Activated T-helper 2 cell treated with anti-CD3 and anti-CD28 coated beads, Interferon-gamma antibody, Interleukin-2, Interleukin-4, amounts not matched to agents 10 μg/mL and 5 μg/mL and 100 μg/mL, durations not matched to agents 14 hours and 24 hours and 36 hours (primary cell): ENCODE measurements at regions not wholly inside any gene's neighbourhood (a gene's known extent, or its start where the extent isn't known, plus 50 kb on each side); places are given as distances from the start of the nearest gene placed in this dataset.
"Not testable (repeated sequence)": the region's sequence is repeated elsewhere in the genome, so short reads cannot be mapped to it uniquely, and the experiment has no call there.

Experiments used
- DNase-seq: peaks from one replicate; pipeline ENCODE4 v3.0.0; 2021; ENCODE audit warnings: low spot score
- H3K27ac Mint-ChIP-seq: one replicate; pipeline ENCODE4 v1.8.0; 2021; ENCODE audit warnings: mixed read lengths
- H3K27me3 Mint-ChIP-seq: one replicate; pipeline ENCODE4 v1.8.0; 2021; ENCODE audit warnings: low read depth, mixed read lengths
- H3K36me3 Mint-ChIP-seq: one replicate; pipeline ENCODE4 v1.8.0; 2021; ENCODE audit warnings: low read depth, mixed read lengths
- H3K4me1 Mint-ChIP-seq: one replicate; pipeline ENCODE4 v1.8.0; 2021; ENCODE audit warnings: low read depth, mixed read lengths
- H3K4me3 Mint-ChIP-seq: one replicate; pipeline ENCODE4 v1.8.0; 2021; ENCODE audit warnings: low read depth, mild to moderate bottlenecking, moderate library complexity, mixed read lengths
- H3K9me3 Mint-ChIP-seq: one replicate; pipeline ENCODE4 v1.8.0; 2021; ENCODE audit warnings: mixed read lengths
- intact Hi-C: fragments of 100-400 bp; cut with micrococcal nuclease; formaldehyde crosslinking; loops from one replicate; pipeline ENCODE4 v1.15.1; 2023

GRCh38 chr9:64130325-64130724 is 1154.7 kb downstream of the FOXD4L5 start:
- DNase-seq, intact Hi-C loops, H3K27ac Mint-ChIP-seq, H3K4me1 Mint-ChIP-seq, H3K36me3 Mint-ChIP-seq, H3K4me3 Mint-ChIP-seq, H3K27me3 Mint-ChIP-seq: not testable (repeated sequence)
- H3K9me3 Mint-ChIP-seq: peaks cover 12% of the 10 kb centered on the region

DNA sequence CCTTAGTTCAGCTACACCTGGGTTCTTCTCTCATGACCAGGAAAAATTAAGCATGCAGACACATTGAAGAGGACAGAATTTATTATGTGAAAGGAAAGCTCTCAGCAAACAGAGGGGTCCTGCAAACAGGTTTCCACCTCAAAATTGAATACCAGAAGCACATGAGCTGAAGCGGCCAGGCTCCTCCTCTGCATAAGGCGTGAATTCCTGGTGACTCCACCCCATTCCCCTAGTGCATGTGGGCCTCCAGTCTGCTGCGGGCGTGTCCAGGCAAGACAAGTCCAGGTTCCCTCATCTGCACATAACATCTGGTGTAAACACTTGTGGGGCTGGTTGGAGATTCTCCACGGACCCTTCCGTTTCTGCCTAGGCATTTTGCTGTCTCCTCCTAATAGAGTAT is 1156.4 kb downstream of the FOXD4L5 start:
- no peak for DNase-seq
- H3K9me3 Mint-ChIP-seq: peaks cover 12% of the 10 kb centered on the region
- H3K27me3 Mint-ChIP-seq: no peaks in the 10 kb centered on the region
- intact Hi-C loops: no loop called here
- H3K27ac Mint-ChIP-seq: no peak overlapping the region
- no peaks in the 10 kb centered on the region for H3K36me3 Mint-ChIP-seq
- no peak overlapping the region for H3K4me3 Mint-ChIP-seq
- no peaks in the 10 kb centered on the region for H3K4me1 Mint-ChIP-seq

DNA sequence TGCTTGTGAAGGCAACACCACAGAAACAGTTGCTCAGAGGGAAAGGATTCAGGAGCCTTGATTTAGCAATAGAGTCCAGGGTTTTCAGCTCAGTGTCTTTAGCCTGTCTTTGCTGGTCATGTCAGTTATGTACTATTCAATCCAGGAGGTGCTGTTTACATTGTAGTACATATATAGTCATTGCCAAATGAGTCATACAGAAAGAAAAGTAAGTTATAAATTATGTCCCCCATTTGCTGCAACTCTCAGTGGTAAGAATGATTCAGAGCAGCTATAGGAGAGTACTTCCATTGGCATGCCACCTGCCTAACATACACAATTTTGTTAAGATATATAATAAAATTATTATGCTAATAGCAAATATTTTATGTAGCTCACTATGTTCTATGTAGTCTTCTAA is 1163.4 kb downstream of the FOXD4L5 start:
- H3K4me1 Mint-ChIP-seq, H3K4me3 Mint-ChIP-seq, H3K27ac Mint-ChIP-seq, H3K36me3 Mint-ChIP-seq, intact Hi-C loops, DNase-seq, H3K27me3 Mint-ChIP-seq: not testable (repeated sequence)
- peaks cover 15% of the 10 kb centered on the region for H3K9me3 Mint-ChIP-seq

DNA sequence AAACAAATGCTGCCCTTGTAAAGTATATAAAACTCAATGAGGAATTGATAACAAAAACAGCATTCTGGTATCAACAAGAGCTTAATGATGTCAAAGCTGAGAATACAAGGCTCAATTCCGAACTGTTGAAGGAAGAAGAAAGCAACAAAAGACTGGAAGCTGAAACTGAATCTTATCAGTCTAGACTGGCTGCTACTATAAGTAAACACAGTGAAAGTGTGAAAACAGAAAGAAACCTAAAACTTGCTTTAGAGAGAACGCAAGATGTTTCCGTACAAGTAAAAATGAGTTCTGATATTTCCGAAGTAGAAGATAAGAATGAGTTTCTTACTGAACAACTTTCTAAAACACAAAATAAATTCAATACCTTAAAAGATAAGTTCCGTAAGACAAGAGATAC is 1167.7 kb downstream of the FOXD4L5 start:
- H3K4me3 Mint-ChIP-seq, H3K27me3 Mint-ChIP-seq, H3K27ac Mint-ChIP-seq, intact Hi-C loops, DNase-seq, H3K4me1 Mint-ChIP-seq, H3K36me3 Mint-ChIP-seq, H3K9me3 Mint-ChIP-seq: not testable (repeated sequence)

DNA sequence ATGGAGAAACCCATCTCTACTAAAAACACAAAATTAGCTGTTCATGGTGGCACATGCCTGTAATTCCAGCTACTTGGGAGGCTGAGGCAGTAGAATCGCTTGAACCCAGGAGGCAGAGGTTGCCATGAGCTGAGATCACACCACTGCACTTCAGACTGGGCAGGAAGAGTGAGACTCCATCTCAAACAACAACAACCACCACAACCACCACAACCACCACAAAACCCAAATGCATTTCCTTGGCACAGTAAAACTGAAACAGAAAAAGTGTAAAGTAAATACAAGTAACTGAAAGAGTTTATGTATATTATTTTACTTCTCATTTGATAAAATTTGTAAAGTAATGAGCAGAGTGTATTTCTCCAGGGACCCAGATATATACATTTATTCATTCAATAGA is 1177.1 kb downstream of the FOXD4L5 start:
- H3K27me3 Mint-ChIP-seq, intact Hi-C loops, DNase-seq, H3K9me3 Mint-ChIP-seq, H3K36me3 Mint-ChIP-seq, H3K27ac Mint-ChIP-seq, H3K4me3 Mint-ChIP-seq, H3K4me1 Mint-ChIP-seq: not testable (repeated sequence)

DNA sequence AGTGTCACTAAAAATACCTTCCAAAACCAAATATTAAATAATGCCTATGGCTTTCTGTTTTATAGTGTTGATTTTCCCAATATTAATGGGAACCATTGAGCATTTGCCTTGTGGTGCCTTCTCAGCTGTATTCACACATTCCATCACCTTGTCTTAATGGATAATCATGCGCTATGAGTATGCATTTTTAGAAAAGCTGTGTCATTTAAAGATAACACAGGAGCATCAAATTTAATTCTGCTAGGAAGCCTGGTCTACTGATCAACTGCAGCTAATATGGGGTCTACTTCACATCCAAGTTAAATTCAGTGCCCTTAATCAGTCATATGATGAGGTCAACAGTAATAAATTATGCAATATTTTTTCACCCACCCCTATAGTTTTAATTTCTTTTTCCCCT is 1177.8 kb downstream of the FOXD4L5 start:
- H3K27me3 Mint-ChIP-seq, H3K36me3 Mint-ChIP-seq, H3K4me3 Mint-ChIP-seq, intact Hi-C loops, H3K4me1 Mint-ChIP-seq, H3K27ac Mint-ChIP-seq, DNase-seq, H3K9me3 Mint-ChIP-seq: not testable (repeated sequence)

DNA sequence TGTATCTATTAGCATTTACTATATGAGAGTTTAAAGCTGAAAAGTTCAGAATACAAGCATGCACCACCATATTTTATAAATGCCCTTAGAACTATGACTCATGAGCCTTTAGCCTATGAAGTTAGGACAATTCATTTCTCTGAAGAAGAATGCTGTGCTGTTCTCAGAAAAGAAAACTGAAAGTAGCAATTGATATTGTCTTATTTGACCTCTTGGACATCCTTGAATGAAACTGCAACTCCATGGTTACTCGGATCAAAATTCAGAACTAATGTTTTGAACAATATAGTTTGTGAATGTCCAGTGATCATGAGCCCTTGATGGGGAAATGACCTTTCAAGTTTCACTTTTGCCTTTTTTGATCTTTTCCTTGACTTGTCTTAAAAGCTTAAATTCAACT is 1179.8 kb downstream of the FOXD4L5 start:
- H3K9me3 Mint-ChIP-seq, intact Hi-C loops, DNase-seq, H3K36me3 Mint-ChIP-seq, H3K27me3 Mint-ChIP-seq, H3K27ac Mint-ChIP-seq, H3K4me1 Mint-ChIP-seq, H3K4me3 Mint-ChIP-seq: not testable (repeated sequence)

DNA sequence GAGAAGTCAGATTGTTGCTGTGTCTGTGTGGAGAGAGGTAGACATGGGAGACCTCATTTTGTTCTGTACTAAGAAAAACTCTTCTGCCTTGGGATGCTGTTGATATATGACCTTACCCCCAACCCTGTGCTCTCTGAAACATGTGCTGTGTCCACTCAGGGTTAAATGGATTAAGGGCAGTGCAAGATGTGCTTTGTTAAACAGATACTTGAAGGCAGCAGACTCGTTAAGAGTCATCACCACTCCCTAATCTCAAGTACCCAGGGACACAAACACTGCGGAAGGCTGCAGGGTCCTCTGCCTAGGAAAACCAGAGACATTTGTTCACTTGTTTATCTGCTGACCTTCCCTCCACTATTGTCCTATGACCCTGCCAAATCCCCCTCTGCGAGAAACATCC is 1183.5 kb downstream of the FOXD4L5 start:
- intact Hi-C loops, H3K9me3 Mint-ChIP-seq: not testable (repeated sequence)

DNA sequence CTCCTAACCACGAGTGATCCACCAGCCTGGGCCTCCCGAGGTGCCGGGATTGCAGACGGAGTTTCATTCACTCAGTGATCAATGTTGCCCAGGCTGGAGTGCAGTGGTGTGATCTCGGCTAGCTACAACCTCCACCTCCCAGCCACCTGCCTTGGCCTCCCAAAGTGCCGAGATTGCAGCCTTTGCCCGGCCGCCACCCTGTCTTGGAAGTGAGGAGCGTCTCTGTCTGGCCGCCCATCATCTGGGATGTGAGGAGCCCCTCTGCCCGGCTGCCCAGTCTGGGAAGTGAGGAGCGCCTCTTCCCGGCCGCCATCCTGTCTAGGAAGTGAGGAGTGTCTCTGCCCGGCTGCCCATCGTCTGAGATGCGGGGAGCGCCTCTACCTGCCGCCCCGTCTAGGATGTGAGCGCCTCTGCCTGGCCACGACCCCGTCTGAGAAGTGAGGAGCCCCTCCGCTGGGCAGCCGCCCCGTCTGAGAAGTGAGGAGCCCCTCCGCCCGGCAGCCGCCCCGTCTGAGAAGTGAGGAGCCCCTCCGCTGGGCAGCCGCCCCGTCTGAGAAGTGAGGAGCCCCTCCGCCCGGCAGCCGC is 1184.3 kb downstream of the FOXD4L5 start:
- H3K36me3 Mint-ChIP-seq, H3K27ac Mint-ChIP-seq, intact Hi-C loops, H3K27me3 Mint-ChIP-seq, H3K9me3 Mint-ChIP-seq, H3K4me1 Mint-ChIP-seq, DNase-seq, H3K4me3 Mint-ChIP-seq: not testable (repeated sequence)

More for the DNA sequence above, 1183.5 kb downstream of the FOXD4L5 start:
- not testable (repeated sequence) for H3K4me3 Mint-ChIP-seq, DNase-seq, H3K4me1 Mint-ChIP-seq, H3K27me3 Mint-ChIP-seq, H3K27ac Mint-ChIP-seq, H3K36me3 Mint-ChIP-seq

DNA sequence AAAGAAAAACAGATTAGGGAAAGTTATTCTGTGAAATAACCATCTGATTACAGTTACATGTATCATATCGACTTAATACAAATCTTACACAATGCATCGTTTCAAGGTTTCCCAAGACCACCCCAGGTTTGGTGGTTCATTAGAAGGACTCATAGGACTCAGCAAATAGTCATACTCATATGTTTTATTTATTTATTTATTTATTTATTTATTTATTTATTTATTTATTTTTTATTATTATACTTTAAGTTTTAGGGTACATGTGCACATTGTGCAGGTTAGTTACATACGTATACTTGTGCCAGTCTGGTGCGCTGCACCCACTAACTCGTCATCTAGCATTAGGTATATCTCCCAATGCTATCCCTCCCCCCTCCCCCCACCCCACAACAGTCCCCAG is 1199.0 kb downstream of the FOXD4L5 start:
- H3K27ac Mint-ChIP-seq, H3K27me3 Mint-ChIP-seq, H3K36me3 Mint-ChIP-seq, H3K4me3 Mint-ChIP-seq, intact Hi-C loops, H3K4me1 Mint-ChIP-seq, DNase-seq: not testable (repeated sequence)
- peaks cover 14% of the 10 kb centered on the region for H3K9me3 Mint-ChIP-seq

DNA sequence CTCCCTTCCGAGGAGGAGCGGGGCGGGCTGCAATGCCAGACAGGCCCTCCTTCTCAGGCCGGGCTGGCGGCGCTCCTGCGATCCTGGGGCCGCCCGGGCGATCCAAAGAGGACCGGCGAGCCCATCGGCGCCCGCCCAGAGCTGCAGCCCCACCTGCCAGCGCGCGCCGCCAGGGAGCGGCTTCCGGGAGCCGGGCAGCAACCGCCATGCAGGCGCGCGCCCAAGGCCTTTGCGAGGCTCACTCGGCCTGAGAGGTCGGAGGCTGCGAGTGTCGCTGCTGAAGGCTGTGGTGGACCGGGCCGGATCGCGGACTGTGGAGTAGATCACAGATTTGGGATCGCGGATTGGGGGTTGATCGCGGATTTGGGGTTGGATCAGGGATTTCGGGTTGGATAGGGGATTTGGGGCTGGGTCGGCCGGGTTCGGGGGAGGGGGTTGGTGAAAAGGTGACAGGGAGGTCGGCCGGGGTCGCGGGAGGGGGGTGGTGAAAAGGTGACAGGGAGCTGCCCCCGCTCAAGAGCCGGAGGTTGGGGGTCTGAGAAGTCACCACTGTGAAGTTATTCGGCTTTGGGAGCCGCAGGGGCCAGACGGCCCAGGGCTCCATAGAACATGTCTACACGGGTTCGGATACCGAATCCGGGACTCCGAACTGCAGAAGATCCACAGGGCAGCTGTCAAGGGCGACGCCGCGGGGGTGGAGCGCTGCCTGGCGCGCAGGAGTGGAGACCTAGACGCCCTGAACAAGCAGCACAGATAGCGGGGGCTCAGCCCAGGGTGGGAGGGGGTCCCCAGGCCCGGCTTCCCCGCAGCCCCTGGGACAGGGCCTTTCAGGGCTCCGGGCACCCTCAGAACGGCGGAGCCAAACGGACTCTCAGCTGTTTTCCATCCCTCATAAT is 1213.4 kb downstream of the FOXD4L5 start:
- H3K4me3 Mint-ChIP-seq, H3K4me1 Mint-ChIP-seq, H3K36me3 Mint-ChIP-seq, DNase-seq, H3K27me3 Mint-ChIP-seq, H3K27ac Mint-ChIP-seq, intact Hi-C loops, H3K9me3 Mint-ChIP-seq: not testable (repeated sequence)

DNA sequence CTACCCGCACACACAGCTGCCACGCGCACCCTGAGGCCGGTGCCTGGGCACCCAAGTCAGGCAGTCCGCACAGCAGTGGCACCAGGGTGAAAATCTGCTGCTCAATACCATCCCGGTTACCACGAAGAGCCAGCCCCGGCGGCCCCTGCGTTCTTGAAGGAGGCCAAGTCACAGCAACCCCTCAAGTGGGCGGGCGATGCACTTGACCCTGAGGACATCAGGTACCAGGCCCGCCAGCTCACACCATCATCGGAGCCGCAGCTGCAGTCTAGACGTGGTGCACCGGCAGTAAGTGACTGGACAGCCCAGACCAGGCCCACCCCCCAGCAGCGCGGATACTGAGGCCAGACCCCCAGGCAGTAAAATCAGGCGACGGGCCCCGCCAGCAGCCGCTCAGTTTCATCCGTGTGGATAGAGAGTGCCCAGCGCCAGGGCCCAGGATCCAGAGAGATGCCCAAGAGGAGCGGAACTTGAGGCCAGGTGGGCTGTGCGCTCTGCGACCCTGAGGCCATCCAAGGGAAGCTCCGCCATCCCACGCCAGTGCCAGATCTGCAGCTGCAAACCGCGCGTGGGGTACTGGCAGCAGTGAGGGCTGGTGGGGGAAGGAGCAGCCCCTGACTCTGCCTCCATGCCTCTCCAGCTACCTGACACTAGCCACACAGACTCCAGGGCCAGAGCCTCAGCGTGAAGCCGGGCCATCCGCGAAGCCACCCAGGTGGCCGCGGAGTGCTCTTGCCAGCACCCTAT is 1214.2 kb downstream of the FOXD4L5 start:
- intact Hi-C loops, H3K4me1 Mint-ChIP-seq, H3K36me3 Mint-ChIP-seq, H3K9me3 Mint-ChIP-seq, H3K27ac Mint-ChIP-seq, DNase-seq, H3K27me3 Mint-ChIP-seq, H3K4me3 Mint-ChIP-seq: not testable (repeated sequence)

DNA sequence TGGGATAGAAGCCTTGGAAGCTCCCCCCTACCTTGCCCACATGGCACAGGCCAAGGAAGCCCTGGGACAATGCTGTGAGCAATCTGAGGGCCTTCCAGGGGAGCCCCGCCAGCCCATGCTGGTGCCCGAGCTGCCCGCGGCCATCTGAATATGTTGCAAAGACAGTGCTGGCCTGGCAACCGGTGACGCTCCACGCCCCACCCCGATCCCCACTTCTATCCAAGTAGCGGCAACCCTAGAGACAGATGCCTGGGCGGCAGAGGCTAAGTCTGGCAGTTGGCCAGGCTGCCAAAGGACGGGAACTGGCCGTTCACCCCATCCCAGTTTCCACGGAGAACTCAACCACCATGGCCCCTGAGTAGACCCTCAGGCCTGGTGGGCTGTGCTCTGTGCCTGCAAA is 1214.9 kb downstream of the FOXD4L5 start:
- H3K9me3 Mint-ChIP-seq, H3K36me3 Mint-ChIP-seq, intact Hi-C loops, H3K4me1 Mint-ChIP-seq, H3K4me3 Mint-ChIP-seq, H3K27ac Mint-ChIP-seq, DNase-seq, H3K27me3 Mint-ChIP-seq: not testable (repeated sequence)
